ENCODE measurements at regions not wholly inside any gene's neighbourhood (a gene's known extent, or its start where the extent isn't known, plus 50 kb on each side); places are given as distances from the start of the nearest gene placed in this dataset.

DNA sequence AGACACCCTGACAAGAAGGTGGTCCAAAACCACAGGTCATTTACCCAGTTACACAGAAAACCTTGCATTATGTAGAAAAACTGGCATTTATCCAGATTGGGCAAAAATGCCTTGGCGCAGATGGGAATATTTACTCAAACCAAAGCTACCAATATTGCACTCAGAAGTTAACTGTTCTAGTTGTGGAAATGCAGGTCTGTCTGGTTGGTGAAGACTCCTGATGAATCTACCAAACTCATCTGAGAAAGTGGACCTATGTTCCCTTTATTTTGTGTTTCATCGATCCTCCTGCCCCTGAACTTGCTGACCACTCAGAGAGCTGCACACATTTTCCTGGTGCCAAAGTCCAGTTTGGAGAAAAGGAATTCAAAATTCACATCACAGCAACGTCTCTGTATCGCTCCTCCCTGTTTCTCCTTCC lies 85.2 kb upstream of the ALDH1A1 start:
- H3K27me3 Mint-ChIP-seq = peaks cover 30% of the 10 kb centered on the region
- H3K36me3 Mint-ChIP-seq (ENCODE audit: insufficient read depth) = no peaks in the 10 kb centered on the region
- H3K27ac Mint-ChIP-seq = no peak overlapping the region
- TF ChIP-seq, protein P1, sequence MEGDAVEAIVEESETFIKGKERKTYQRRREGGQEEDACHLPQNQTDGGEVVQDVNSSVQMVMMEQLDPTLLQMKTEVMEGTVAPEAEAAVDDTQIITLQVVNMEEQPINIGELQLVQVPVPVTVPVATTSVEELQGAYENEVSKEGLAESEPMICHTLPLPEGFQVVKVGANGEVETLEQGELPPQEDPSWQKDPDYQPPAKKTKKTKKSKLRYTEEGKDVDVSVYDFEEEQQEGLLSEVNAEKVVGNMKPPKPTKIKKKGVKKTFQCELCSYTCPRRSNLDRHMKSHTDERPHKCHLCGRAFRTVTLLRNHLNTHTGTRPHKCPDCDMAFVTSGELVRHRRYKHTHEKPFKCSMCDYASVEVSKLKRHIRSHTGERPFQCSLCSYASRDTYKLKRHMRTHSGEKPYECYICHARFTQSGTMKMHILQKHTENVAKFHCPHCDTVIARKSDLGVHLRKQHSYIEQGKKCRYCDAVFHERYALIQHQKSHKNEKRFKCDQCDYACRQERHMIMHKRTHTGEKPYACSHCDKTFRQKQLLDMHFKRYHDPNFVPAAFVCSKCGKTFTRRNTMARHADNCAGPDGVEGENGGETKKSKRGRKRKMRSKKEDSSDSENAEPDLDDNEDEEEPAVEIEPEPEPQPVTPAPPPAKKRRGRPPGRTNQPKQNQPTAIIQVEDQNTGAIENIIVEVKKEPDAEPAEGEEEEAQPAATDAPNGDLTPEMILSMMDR (IDR thresholded peaks at IDR 0.05; ENCODE audit: unreplicated experiment) = no peak
- H3K9me3 Mint-ChIP-seq (ENCODE audit: low read depth) = no peaks in the 10 kb centered on the region
- peaks cover 8% of the 10 kb centered on the region for H3K4me1 Mint-ChIP-seq (ENCODE audit: low read depth)
- DNase-seq (ENCODE audit: low spot score, unreplicated experiment) = no peak
- no peak overlapping the region for H3K4me3 Mint-ChIP-seq (ENCODE audit: low read depth)

DNA sequence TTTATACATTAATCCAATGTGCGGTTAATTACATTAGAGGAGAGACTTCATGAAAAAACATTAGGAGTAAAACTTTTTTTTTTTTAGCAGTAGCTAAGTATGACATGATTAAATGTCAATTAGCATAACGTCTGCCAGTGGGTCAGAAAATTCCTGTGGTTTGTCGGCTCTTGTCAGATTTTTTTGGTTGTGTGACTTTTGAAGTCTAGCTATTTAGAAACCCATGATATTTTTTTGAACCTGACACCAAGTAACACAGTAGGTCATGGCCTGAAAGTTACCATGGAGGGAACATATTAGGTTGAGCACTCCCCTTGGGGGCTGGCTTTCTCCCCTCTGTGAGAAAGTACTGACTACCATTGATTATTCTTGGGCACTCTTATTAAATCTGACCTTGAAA lies 84.8 kb upstream of the ALDH1A1 start:
- no peaks in the 10 kb centered on the region for H3K36me3 Mint-ChIP-seq (ENCODE audit: insufficient read depth)
- DNase-seq (ENCODE audit: low spot score, unreplicated experiment) = no peak
- no peak overlapping the region for H3K4me3 Mint-ChIP-seq (ENCODE audit: low read depth)
- H3K9me3 Mint-ChIP-seq (ENCODE audit: low read depth) = no peaks in the 10 kb centered on the region
- peaks cover 8% of the 10 kb centered on the region for H3K4me1 Mint-ChIP-seq (ENCODE audit: low read depth)
- peaks cover 28% of the 10 kb centered on the region for H3K27me3 Mint-ChIP-seq
- H3K27ac Mint-ChIP-seq = no peak overlapping the region
- TF ChIP-seq, protein P1 (IDR thresholded peaks at IDR 0.05; ENCODE audit: unreplicated experiment) = no peak

DNA sequence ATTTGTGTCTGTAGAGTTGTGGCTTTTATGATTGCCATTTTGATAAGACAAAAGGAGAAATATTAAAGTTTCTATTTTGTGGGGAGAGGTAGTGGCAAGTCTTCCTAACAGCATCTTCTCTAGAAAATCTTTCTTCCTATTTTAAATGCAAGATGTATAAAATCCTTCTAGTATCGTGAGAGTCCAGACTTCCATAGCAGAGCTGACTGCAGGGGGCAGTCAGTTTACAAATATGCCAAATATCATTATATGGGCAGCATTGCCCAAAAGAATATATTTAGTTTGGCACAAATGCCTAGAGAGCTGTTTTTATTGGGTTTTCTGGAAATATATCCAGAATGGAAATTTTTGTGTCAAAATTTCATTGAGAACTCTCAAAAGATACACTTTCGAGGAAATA lies 82.1 kb upstream of the ALDH1A1 start:
- Mint-ChIP-seq H3K27me3 (peaks cover 26% of the 10 kb centered on the region), H3K27ac (no peak overlapping the region), H3K9me3 (ENCODE audit: low read depth) (no peaks in the 10 kb centered on the region), H3K36me3 (ENCODE audit: insufficient read depth) (no peaks in the 10 kb centered on the region), H3K4me1 (ENCODE audit: low read depth) (peaks cover 8% of the 10 kb centered on the region), H3K4me3 (ENCODE audit: low read depth) (no peak overlapping the region)
- DNase-seq (ENCODE audit: low spot score, unreplicated experiment) = no peak
- TF ChIP-seq, protein P1 (IDR thresholded peaks at IDR 0.05; ENCODE audit: unreplicated experiment) = no peak

DNA sequence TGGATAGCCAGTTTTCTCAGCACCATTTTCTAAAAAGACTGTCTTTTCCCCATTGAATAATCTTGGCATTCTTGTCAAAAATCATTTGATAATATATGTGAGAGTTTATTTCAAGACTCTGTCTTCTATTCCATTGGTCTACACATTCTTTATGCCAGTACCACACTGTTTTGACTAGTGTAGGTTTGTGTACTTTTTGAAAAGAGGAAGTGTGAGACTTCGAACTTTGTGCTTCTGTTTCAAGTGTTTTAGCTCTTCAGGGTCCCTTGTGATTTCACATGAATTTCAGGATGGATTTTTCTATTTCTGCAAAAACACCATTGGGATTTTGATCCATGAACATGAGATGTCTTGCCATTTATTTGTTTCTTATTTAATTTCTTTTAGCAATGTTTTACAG lies 78.5 kb upstream of the ALDH1A1 start:
- TF ChIP-seq, protein P1 (IDR thresholded peaks at IDR 0.05; ENCODE audit: unreplicated experiment) = no peak
- no peak for DNase-seq (ENCODE audit: low spot score, unreplicated experiment)
- Mint-ChIP-seq H3K4me1 (ENCODE audit: low read depth) (no peaks in the 10 kb centered on the region), H3K9me3 (ENCODE audit: low read depth) (no peaks in the 10 kb centered on the region), H3K27me3 (peaks cover 20% of the 10 kb centered on the region), H3K27ac (no peak overlapping the region), H3K4me3 (ENCODE audit: low read depth) (no peak overlapping the region), H3K36me3 (ENCODE audit: insufficient read depth) (no peaks in the 10 kb centered on the region)

DNA sequence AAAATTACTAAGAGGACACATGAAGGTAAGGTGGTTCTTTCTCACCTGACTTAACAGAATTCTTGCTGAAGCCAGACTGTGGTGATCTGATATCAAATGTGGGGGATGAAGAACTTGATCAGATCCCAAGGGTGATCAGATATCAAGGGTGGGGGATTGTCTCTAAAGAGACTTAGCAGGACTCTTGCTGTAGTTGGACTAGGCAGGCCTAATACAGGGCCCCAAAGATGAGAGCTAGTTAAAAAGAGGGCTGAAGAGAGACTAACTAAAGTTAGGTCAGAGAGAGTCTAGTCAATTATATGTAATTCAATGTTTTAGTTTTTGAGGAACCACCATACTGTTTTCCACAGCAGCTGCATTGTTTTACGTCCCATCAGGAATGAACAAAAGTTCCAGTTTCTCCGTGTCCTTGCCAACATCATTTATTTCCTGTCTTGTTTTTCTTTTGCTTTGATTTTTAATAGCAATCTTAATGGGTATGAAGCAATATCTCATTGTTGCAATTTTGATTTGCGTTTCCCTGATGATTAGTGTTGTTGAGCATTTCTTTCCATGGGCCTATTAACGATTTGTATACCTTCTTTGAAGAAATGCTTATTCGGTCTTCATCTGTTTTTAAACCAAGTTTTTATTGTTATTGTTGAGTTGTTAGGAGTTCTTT lies 77.6 kb upstream of the ALDH1A1 start:
- Mint-ChIP-seq H3K27me3 (peaks cover 16% of the 10 kb centered on the region), H3K4me3 (ENCODE audit: low read depth) (no peak overlapping the region), H3K36me3 (ENCODE audit: insufficient read depth) (no peaks in the 10 kb centered on the region), H3K27ac (no peak overlapping the region), H3K9me3 (ENCODE audit: low read depth) (no peaks in the 10 kb centered on the region), H3K4me1 (ENCODE audit: low read depth) (no peaks in the 10 kb centered on the region)
- TF ChIP-seq, protein P1 (IDR thresholded peaks at IDR 0.05; ENCODE audit: unreplicated experiment) = no peak
- no peak for DNase-seq (ENCODE audit: low spot score, unreplicated experiment)

All from progenitor cell of endocrine pancreas (in vitro differentiated cells).